D721Med (cell line): ENCODE measurements at regions not wholly inside any gene's neighbourhood (a gene's known extent, or its start where the extent isn't known, plus 50 kb on each side); places are given as distances from the start of the nearest gene placed in this dataset.

ENCODE experiments used
- DNase-seq: peaks from one replicate; pipeline ENCODE4 v3.0.0; 2011; ENCODE audit warnings: low spot score; ENCODE audit not compliant: insufficient read length
- FAIRE-seq: peaks from 2 replicates; lab custom pipeline; 2011; peaks lifted over from hg19 to GRCh38; lab: Jason Lieb, UNC
- CTCF ChIP-seq: IDR thresholded peaks from 2 replicates; pipeline ENCODE4 v1.5.1; 2012; ENCODE audit warnings: mild to moderate bottlenecking, control low read depth; ENCODE audit not compliant: insufficient read depth; ENCODE audit errors: missing control alignments

GRCh38 chr10:125423569-125423968, 259.4 kb downstream of the TEX36 start:
- TF ChIP-seq CTCF: no peak
- DNase-seq (no peak), FAIRE-seq (no peak)

- FAIRE-seq: no peak
- TF ChIP-seq CTCF: no peak
- no peak for DNase-seq
Measured at GRCh38 chr10:125419831-125420230, 259.5 kb upstream of the CTBP2 start.

- FAIRE-seq (no peak), DNase-seq (no peak)
Measured at GRCh38 chr10:125419146-125419545, 258.8 kb upstream of the CTBP2 start.

GRCh38 chr10:125417605-125418004, 257.2 kb upstream of the CTBP2 start:
- no peak for FAIRE-seq
- no peak for DNase-seq
- TF ChIP-seq CTCF: no peak

More at GRCh38 chr10:125419146-125419545, 258.8 kb upstream of the CTBP2 start:
- no peak for TF ChIP-seq CTCF

- DNase-seq (no peak), FAIRE-seq (no peak)
- no peak for TF ChIP-seq CTCF
Measured at GRCh38 chr10:125415964-125416363, 255.6 kb upstream of the CTBP2 start.

- no peak for DNase-seq
- FAIRE-seq: no peak
- TF ChIP-seq CTCF: no peak
Measured at GRCh38 chr10:125415006-125415633, 254.8 kb upstream of the CTBP2 start.

GRCh38 chr10:125411724-125412123, 251.4 kb upstream of the CTBP2 start:
- no peak for DNase-seq

More at GRCh38 chr10:125411724-125412123, 251.4 kb upstream of the CTBP2 start:
- no peak for FAIRE-seq
- no peak for TF ChIP-seq CTCF
